GM23248 (cell line): ENCODE measurements at regions not wholly inside any gene's neighbourhood (a gene's known extent, or its start where the extent isn't known, plus 50 kb on each side); places are given as distances from the start of the nearest gene placed in this dataset.

ENCODE experiments used
- EZH2 ChIP-seq: fragments of 200-600 bp; sonication (generic); IDR thresholded peaks from 2 replicates; pipeline ENCODE4 v1.6.1; 2018; ENCODE audit warnings: antibody characterized with exemption, mild to moderate bottlenecking; ENCODE audit not compliant: insufficient read depth, poor library complexity, severe bottlenecking
- EZH2phosphoT487 ChIP-seq: fragments of 200-600 bp; sonication (generic); IDR thresholded peaks from 2 replicates; pipeline ENCODE4 v1.6.1; 2018; ENCODE audit warnings: antibody characterized with exemption, moderate library complexity, mild to moderate bottlenecking, low read depth; ENCODE audit not compliant: insufficient read depth

DNA sequence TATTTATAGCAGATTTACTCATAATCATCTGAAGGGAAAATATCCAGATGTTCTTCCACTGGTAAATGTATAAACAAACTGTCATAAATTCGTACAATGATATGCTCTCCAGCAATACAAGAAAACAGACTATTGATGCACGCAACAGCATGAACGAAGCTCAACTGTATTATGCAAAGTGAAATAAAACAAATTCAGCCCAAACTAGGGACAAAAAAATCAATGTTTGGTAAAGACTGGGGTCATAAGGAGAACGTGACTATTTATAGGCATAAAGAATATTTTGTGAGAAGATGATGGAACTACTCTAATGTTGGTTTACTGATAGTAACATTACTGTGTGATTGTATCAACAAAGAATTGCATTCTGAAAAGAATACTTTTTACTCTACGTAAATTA lies 1276.7 kb upstream of the DDX18 start:
- TF ChIP-seq EZH2 (no peak), EZH2phosphoT487 (no peak)
